Stimulated activated CD8-positive, alpha-beta memory T cell treated with anti-CD3 and anti-CD28 coated beads, Interleukin-4, amount 100 ng/mL, for 48 hours (primary cell): ENCODE measurements at regions not wholly inside any gene's neighbourhood (a gene's known extent, or its start where the extent isn't known, plus 50 kb on each side); places are given as distances from the start of the nearest gene placed in this dataset.
"Not testable (repeated sequence)": the region's sequence is repeated elsewhere in the genome, so short reads cannot be mapped to it uniquely, and the experiment has no call there.

Experiments used
- DNase-seq: peaks from one replicate; pipeline ENCODE4 v3.0.0-alpha.2; 2020

- DNase-seq: not testable (repeated sequence)
Observed at GRCh38 chr19:28545397-28545796, 667.6 kb downstream of the UQCRFS1 start.

GRCh38 chr19:28544451-28545261, 668.3 kb downstream of the UQCRFS1 start:
- no peak for DNase-seq

GRCh38 chr19:28543244-28543776, 669.6 kb downstream of the UQCRFS1 start:
- no peak for DNase-seq

- DNase-seq: no peak
Observed at GRCh38 chr19:28542394-28543243, 670.3 kb downstream of the UQCRFS1 start.

GRCh38 chr19:28541602-28542393, 671.2 kb downstream of the UQCRFS1 start:
- DNase-seq: no peak

GRCh38 chr19:28541029-28541428, 671.9 kb downstream of the UQCRFS1 start:
- DNase-seq: no peak

- not testable (repeated sequence) for DNase-seq
Observed at GRCh38 chr19:28540385-28540784, 672.6 kb downstream of the UQCRFS1 start.

- no peak for DNase-seq
Observed at GRCh38 chr19:28539759-28540158, 673.2 kb downstream of the UQCRFS1 start.

- not testable (repeated sequence) for DNase-seq
Observed at GRCh38 chr19:28538579-28538978, 674.4 kb downstream of the UQCRFS1 start.

GRCh38 chr19:28537896-28538295, 675.1 kb downstream of the UQCRFS1 start:
- no peak for DNase-seq

- DNase-seq: no peak
Observed at GRCh38 chr19:28537079-28537478, 675.9 kb downstream of the UQCRFS1 start.

GRCh38 chr19:28535352-28535775, 677.6 kb downstream of the UQCRFS1 start:
- no peak for DNase-seq

- DNase-seq: no peak
Observed at GRCh38 chr19:28534766-28535351, 678.1 kb downstream of the UQCRFS1 start.

GRCh38 chr19:28532765-28533341, 680.1 kb downstream of the UQCRFS1 start:
- DNase-seq: no peak

- DNase-seq: no peak
Observed at GRCh38 chr19:28531979-28532378, 681.0 kb downstream of the UQCRFS1 start.

- DNase-seq: no peak
Observed at GRCh38 chr19:28530406-28531035, 682.4 kb downstream of the UQCRFS1 start.

- no peak for DNase-seq
Observed at GRCh38 chr19:28526038-28526437, 686.9 kb downstream of the UQCRFS1 start.

- DNase-seq: no peak
Observed at GRCh38 chr19:28523619-28524018, 689.3 kb downstream of the UQCRFS1 start.

- no peak for DNase-seq
Observed at GRCh38 chr19:28522545-28522922, 690.4 kb downstream of the UQCRFS1 start.

GRCh38 chr19:28521614-28522544, 691.1 kb downstream of the UQCRFS1 start:
- no peak for DNase-seq
